GM12878 (cell line): ENCODE measurements at regions not wholly inside any gene's neighbourhood (a gene's known extent, or its start where the extent isn't known, plus 50 kb on each side); places are given as distances from the start of the nearest gene placed in this dataset.

Experiments used
- ATAC-seq: fragments of 200-7000 bp; cut with Tn5 transposase; 3 replicates; pipeline ENCODE4 v1.9.1; 2020; ENCODE audit warnings: mild to moderate bottlenecking, moderate library complexity
- BruUV-seq: library from RNA; stranded (reverse); fragments of 400-500 nt; replicated peaks from 2 replicates; lab custom pipeline; 2021; lab: Mats Ljungman, UMichigan
- CTCF ChIA-PET: fragments of 300-600 bp; sonication (Branson Sonifier 250); formaldehyde crosslinking; extraction: SDS; loops from one replicate; lab custom pipeline; 2021; ENCODE audit warnings: inconsistent platforms; lab: Yijun Ruan, JAX
- POLR2A ChIA-PET: fragments of 350-600 bp; formaldehyde crosslinking; extraction: SDS; loops from one replicate; lab custom pipeline; 2021; ENCODE audit warnings: inconsistent platforms; lab: Charles Lee
- RAD21 ChIA-PET: fragments of 300-600 bp; sonication (Branson Sonifier 250); formaldehyde crosslinking; loops from one replicate; lab custom pipeline; 2023; ENCODE audit warnings: antibody characterized with exemption; ENCODE audit not compliant: unreplicated experiment; lab: Charles Lee
- SMC1A ChIA-PET: fragments of 300-600 bp; sonication (Branson Sonifier 250); formaldehyde crosslinking; loops from one replicate; lab custom pipeline; 2023; ENCODE audit not compliant: unreplicated experiment, uncharacterized antibody; lab: Charles Lee
- DNase-seq: peaks from one replicate; pipeline ENCODE4 v3.0.0-alpha.2; 2011; ENCODE audit warnings: low read depth, low spot score
- FAIRE-seq: peaks from 3 replicates; lab custom pipeline; 2011; peaks lifted over from hg19 to GRCh38; lab: Jason Lieb, UNC
- H2AFZ ChIP-seq: 2 replicates; pipeline ENCODE4 v1.6.0; 2011; ENCODE audit warnings: low read depth, low read length, control low read depth; ENCODE audit not compliant: control insufficient read depth
- H3K27ac ChIP-seq: 2 replicates; pipeline ENCODE4 v1.5.1; 2011; ENCODE audit warnings: control low read depth; ENCODE audit not compliant: control insufficient read depth, insufficient read depth
- H3K27me3 ChIP-seq, 2 experiments: replicated peaks in 1 of 2; 2 replicates each; pipeline versions ENCODE4 v1.6.0 to v1.6.1; 2011; ENCODE audit warnings: low read length in 1 of 2; ENCODE audit not compliant: control insufficient read depth in 2 of 2, insufficient read depth in 2 of 2
- H3K36me3 ChIP-seq, 2 experiments: 2 replicates each; pipeline ENCODE4 v1.5.1; 2011; ENCODE audit warnings: low read length in 1 of 2; ENCODE audit not compliant: control insufficient read depth in 2 of 2, insufficient read depth in 2 of 2
- H3K4me1 ChIP-seq: 2 replicates; pipeline ENCODE4 v1.6.1; 2011; ENCODE audit warnings: mild to moderate bottlenecking, low read length, moderate library complexity, mixed read lengths; ENCODE audit not compliant: control insufficient read depth, insufficient read depth
- H3K4me2 ChIP-seq: 2 replicates; pipeline ENCODE4 v1.6.0; 2011; ENCODE audit warnings: control low read depth; ENCODE audit not compliant: control insufficient read depth, insufficient read depth
- H3K4me3 ChIP-seq: fragments of 200-600 bp; sonication (generic); 2 replicates; pipeline ENCODE4 v1.5.1; 2016
- H3K79me2 ChIP-seq: 2 replicates; pipeline ENCODE4 v1.6.0; 2011; ENCODE audit warnings: low read length; ENCODE audit not compliant: control insufficient read depth, insufficient read depth
- H3K9ac ChIP-seq: 2 replicates; pipeline ENCODE4 v1.8.0; 2011; ENCODE audit warnings: low read length, control low read depth, mixed read lengths; ENCODE audit not compliant: control insufficient read depth, insufficient read depth
- H3K9me3 ChIP-seq: replicated peaks from 3 replicates; pipeline ENCODE4 v1.5.1; 2011; ENCODE audit warnings: mild to moderate bottlenecking, low read length; ENCODE audit not compliant: control insufficient read depth, insufficient read depth
- H4K20me1 ChIP-seq: 2 replicates; pipeline ENCODE4 v1.6.0; 2011; ENCODE audit not compliant: control insufficient read depth, insufficient read depth
- ASH2L ChIP-seq: fragments of 300-600, 200-600 bp; sonication (generic); IDR thresholded peaks from 2 replicates; pipeline ENCODE4 v1.6.1; 2017; ENCODE audit warnings: low read depth, mild to moderate bottlenecking, borderline replicate concordance
- CBFB ChIP-seq: IDR thresholded peaks from 2 replicates; pipeline ENCODE4 v1.6.1; 2016; ENCODE audit warnings: antibody characterized with exemption, low read depth
- DPF2 ChIP-seq: fragments of 450-650 bp; IDR thresholded peaks from 2 replicates; pipeline ENCODE4 v1.6.1; 2017; ENCODE audit warnings: mild to moderate bottlenecking
- MTA3 ChIP-seq: IDR thresholded peaks from 2 replicates; pipeline ENCODE4 v1.6.1; 2012; ENCODE audit warnings: low read length, inconsistent platforms, borderline replicate concordance
- NFIC ChIP-seq: IDR thresholded peaks from 2 replicates; pipeline ENCODE4 v1.6.1; 2012; ENCODE audit warnings: low read depth, mild to moderate bottlenecking, inconsistent platforms, low read length, moderate library complexity
- POLR2A ChIP-seq: IDR thresholded peaks from 2 replicates; pipeline ENCODE4 v1.6.1; 2011; ENCODE audit warnings: low read depth, mild to moderate bottlenecking, low read length
- WGBS: methylation state at CpG from one replicate; pipeline ENCODE4 v1.1.6; 2016; ENCODE audit warnings: low lambda C conversion rate; ENCODE audit not compliant: insufficient replicate concordance, insufficient coverage; ENCODE audit errors: missing lambda C conversion rate; 5-methylcytosine and 5-hydroxymethylcytosine counted together
- in situ Hi-C: fragments of 300-500 bp; cut with MboI; formaldehyde crosslinking; loops from 9 replicates; pipeline ENCODE4 v1.14.3; 2018; ENCODE audit warnings: mixed read lengths
- intact Hi-C: fragments of 100-400 bp; cut with micrococcal nuclease; formaldehyde crosslinking; loops from one replicate; pipeline ENCODE4 v1.14.2; 2022; ENCODE audit not compliant: unreplicated experiment
- TF ChIP-seq, protein P1 (sequence below): fragments of 450-650 bp; IDR thresholded peaks from 2 replicates; pipeline ENCODE4 v1.6.1; 2017; ENCODE audit warnings: low read depth, mild to moderate bottlenecking, moderate library complexity
- TF ChIP-seq, protein P2 (sequence below): fragments of 450-650 bp; conservative IDR thresholded peaks from 2 replicates; pipeline ENCODE4 v1.6.1; 2017; ENCODE audit warnings: mild to moderate bottlenecking, moderate library complexity

DNA sequence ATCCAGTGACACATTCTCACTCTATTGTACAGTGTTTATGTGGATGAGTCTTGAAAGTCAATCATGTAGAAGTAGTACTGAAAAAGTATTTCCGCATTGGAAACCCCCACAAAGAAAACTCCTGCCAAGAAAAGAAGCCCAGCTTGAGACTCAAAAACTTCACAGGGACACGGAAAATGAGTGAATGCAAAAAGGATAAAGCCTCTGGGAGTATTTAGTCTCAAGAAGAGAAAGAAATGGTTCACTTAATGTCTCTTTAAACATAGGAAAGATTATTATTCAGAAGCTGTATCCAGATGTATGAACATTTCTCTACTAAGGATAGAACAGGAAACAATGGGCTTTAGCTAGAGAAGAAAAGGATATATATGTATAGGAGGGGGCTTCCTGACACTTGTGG, 304.5 kb downstream of the BARHL2 start:
- intact Hi-C loops = no loop called here
- H3K27me3 ChIP-seq = no peaks in the 10 kb centered on the region
- H3K79me2 ChIP-seq = no peaks in the 10 kb centered on the region
- ChIA-PET RAD21 (interaction anchor here (0.8 to 1.0 kb wide), 2 partner anchors 64 to 66 kb away, joined by 3 read pairs; no protein-coding TSS in a partner anchor), SMC1A (interaction anchor here (0.8 to 1.5 kb wide), 8 partner anchors 9 to 914 kb away, joined by 3 to 5 read pairs (median 4); no protein-coding TSS in a partner anchor), POLR2A (interaction anchor here (0.6 kb wide), 1 partner anchor 43 kb away, joined by 3 read pairs; no protein-coding TSS in a partner anchor), CTCF (interaction anchor here (0.7 to 2.3 kb wide), 4 partner anchors 10 to 112 kb away, joined by 3 to 4 read pairs (median 3); no protein-coding TSS in a partner anchor)
- no peak overlapping the region for H3K27ac ChIP-seq
- peak; percentile 47 for ATAC-seq
- FAIRE-seq = no peak
- no peaks in the 10 kb centered on the region for H3K36me3 ChIP-seq
- no peak for DNase-seq
- H3K4me1 ChIP-seq = no peaks in the 10 kb centered on the region
- no TSS peak for BruUV-seq
- TF ChIP-seq, protein P1, sequence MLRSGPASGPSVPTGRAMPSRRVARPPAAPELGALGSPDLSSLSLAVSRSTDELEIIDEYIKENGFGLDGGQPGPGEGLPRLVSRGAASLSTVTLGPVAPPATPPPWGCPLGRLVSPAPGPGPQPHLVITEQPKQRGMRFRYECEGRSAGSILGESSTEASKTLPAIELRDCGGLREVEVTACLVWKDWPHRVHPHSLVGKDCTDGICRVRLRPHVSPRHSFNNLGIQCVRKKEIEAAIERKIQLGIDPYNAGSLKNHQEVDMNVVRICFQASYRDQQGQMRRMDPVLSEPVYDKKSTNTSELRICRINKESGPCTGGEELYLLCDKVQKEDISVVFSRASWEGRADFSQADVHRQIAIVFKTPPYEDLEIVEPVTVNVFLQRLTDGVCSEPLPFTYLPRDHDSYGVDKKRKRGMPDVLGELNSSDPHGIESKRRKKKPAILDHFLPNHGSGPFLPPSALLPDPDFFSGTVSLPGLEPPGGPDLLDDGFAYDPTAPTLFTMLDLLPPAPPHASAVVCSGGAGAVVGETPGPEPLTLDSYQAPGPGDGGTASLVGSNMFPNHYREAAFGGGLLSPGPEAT = peak; percentile 57; the same call in 1 of the 2 replicates
- TF ChIP-seq DPF2 (0 out of 2 replicates have a peak, but pooled peaks have one; percentile 2), ASH2L (no peak)
- TF ChIP-seq, all 136 proteins: peak for 2
- H3K9ac ChIP-seq = no peak overlapping the region
- no peak overlapping the region for H3K4me3 ChIP-seq
- H4K20me1 ChIP-seq = no peaks in the 10 kb centered on the region
- H3K4me2 ChIP-seq = no peak overlapping the region
- WGBS = 2% methylated on average over 2 of the region's 2 CpGs
- H2AFZ ChIP-seq = no peak overlapping the region
- in situ Hi-C loops = no loop called here
- H3K9me3 ChIP-seq = no peaks in the 10 kb centered on the region; the same call in 2 of the 3 replicates

DNA sequence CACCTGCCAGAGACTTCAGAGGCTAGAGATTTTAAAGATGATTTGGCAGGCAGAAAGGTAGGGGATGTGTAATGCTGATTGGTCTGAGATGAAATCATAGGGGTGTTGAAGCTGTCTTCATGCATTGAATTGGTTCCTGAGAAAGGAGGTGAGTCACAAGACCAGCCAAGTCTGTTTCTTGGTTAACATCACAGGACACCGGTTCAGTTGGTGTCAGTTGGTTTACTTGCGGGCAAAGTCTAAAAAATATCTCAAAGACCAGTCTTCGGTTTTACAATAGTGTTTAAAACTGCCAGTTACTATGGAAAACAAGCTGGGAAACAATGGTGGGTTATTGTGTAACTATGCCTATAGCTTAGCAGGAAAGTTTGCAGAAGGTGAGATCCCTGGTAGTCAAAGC, 305.9 kb downstream of the BARHL2 start:
- ChIA-PET CTCF (interaction anchor here (1.1 to 2.3 kb wide), 2 partner anchors 11 to 167 kb away, joined by 4 to 5 read pairs; no protein-coding TSS in a partner anchor), RAD21 (no interaction called here)
- TF ChIP-seq NFIC = no peak
- TF ChIP-seq, protein P2, sequence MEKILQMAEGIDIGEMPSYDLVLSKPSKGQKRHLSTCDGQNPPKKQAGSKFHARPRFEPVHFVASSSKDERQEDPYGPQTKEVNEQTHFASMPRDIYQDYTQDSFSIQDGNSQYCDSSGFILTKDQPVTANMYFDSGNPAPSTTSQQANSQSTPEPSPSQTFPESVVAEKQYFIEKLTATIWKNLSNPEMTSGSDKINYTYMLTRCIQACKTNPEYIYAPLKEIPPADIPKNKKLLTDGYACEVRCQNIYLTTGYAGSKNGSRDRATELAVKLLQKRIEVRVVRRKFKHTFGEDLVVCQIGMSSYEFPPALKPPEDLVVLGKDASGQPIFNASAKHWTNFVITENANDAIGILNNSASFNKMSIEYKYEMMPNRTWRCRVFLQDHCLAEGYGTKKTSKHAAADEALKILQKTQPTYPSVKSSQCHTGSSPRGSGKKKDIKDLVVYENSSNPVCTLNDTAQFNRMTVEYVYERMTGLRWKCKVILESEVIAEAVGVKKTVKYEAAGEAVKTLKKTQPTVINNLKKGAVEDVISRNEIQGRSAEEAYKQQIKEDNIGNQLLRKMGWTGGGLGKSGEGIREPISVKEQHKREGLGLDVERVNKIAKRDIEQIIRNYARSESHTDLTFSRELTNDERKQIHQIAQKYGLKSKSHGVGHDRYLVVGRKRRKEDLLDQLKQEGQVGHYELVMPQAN = no peak
- TF ChIP-seq POLR2A = no peak
- TF ChIP-seq CBFB = no peak
- no peak for TF ChIP-seq MTA3
- TF ChIP-seq, all 136 proteins: peak for 0
- Histone ChIP-seq H3K79me2 (no peaks in the 10 kb centered on the region), H4K20me1 (no peaks in the 10 kb centered on the region), H3K9me3 (no peaks in the 10 kb centered on the region; the same call in 2 of the 3 replicates), H3K36me3 (no peaks in the 10 kb centered on the region), H3K4me2 (no peak overlapping the region), H3K4me1 (no peaks in the 10 kb centered on the region), H3K4me3 (no peak overlapping the region), H2AFZ (no peak overlapping the region), H3K9ac (no peak overlapping the region), H3K27ac (no peak overlapping the region), H3K27me3 (no peaks in the 10 kb centered on the region)
- 53% methylated on average over 3 of the region's 3 CpGs for whole genome bisulfite sequencing
- FAIRE-seq = no peak
- no peak for DNase-seq
- in situ Hi-C loops = no loop called here
- ATAC-seq = no peak
- POLR2A ChIA-PET = interaction anchor here (0.7 kb wide), 1 partner anchor 8 kb away, joined by 3 read pairs; no protein-coding TSS in a partner anchor
- no TSS peak for BruUV-seq
- intact Hi-C loops = no loop called here
- SMC1A ChIA-PET = interaction anchor here (1.5 kb wide), 1 partner anchor 23 kb away, joined by 5 read pairs; no protein-coding TSS in a partner anchor
